Calu3 (cell line): ENCODE measurements at regions not wholly inside any gene's neighbourhood (a gene's known extent, or its start where the extent isn't known, plus 50 kb on each side); places are given as distances from the start of the nearest gene placed in this dataset.

Experiments
- BruUV-seq: library from RNA; stranded (reverse); fragments of 400-500 nt; replicated peaks from 2 replicates; lab custom pipeline; 2021; lab: Mats Ljungman, UMichigan
- CTCF ChIA-PET: fragments of 300-600 bp; sonication (Branson Sonifier 250); formaldehyde crosslinking; loops from one replicate; lab custom pipeline; 2022; ENCODE audit warnings: antibody characterized with exemption; lab: Charles Lee
- DNase-seq: peaks from one replicate; pipeline ENCODE4 v3.0.0; 2022
- H3K27ac Mint-ChIP-seq: one replicate; pipeline ENCODE4 v1.8.0; 2022; ENCODE audit warnings: mixed read lengths; ENCODE audit not compliant: unreplicated experiment
- H3K27me3 Mint-ChIP-seq: one replicate; pipeline ENCODE4 v1.8.0; 2022; ENCODE audit warnings: mixed read lengths; ENCODE audit not compliant: unreplicated experiment
- H3K36me3 Mint-ChIP-seq: one replicate; pipeline ENCODE4 v1.8.0; 2022; ENCODE audit warnings: mild to moderate bottlenecking, moderate library complexity, mixed read lengths; ENCODE audit not compliant: insufficient read depth, unreplicated experiment
- H3K4me1 Mint-ChIP-seq: one replicate; pipeline ENCODE4 v1.8.0; 2022; ENCODE audit warnings: mild to moderate bottlenecking, low read depth, mixed read lengths; ENCODE audit not compliant: unreplicated experiment
- H3K4me3 Mint-ChIP-seq: one replicate; pipeline ENCODE4 v1.8.0; 2022; ENCODE audit warnings: mild to moderate bottlenecking, low read depth, moderate library complexity, mixed read lengths; ENCODE audit not compliant: unreplicated experiment
- H3K9me3 Mint-ChIP-seq: one replicate; pipeline ENCODE4 v1.8.0; 2022; ENCODE audit warnings: low read depth, mixed read lengths; ENCODE audit not compliant: unreplicated experiment
- CTCF ChIP-seq: fragments of 200-600 bp; IDR thresholded peaks from one replicate; pipeline ENCODE4 v1.8.0; 2022; ENCODE audit warnings: antibody characterized with exemption; ENCODE audit not compliant: unreplicated experiment
- intact Hi-C: fragments of 100-400 bp; cut with micrococcal nuclease; formaldehyde crosslinking; loops from one replicate; pipeline ENCODE4 v1.10.0; 2022; ENCODE audit not compliant: unreplicated experiment

GRCh38 chr12:30218073-30218472 lies 434.3 kb upstream of the TMTC1 start:
- no peaks in the 10 kb centered on the region for H3K9me3 Mint-ChIP-seq
- no peaks in the 10 kb centered on the region for H3K36me3 Mint-ChIP-seq
- CTCF ChIA-PET, result no interaction called here
- TF ChIP-seq CTCF, result no peak
- DNase-seq, result no peak
- no peak overlapping the region for H3K4me3 Mint-ChIP-seq
- H3K4me1 Mint-ChIP-seq, result no peaks in the 10 kb centered on the region
- no peak overlapping the region for H3K27ac Mint-ChIP-seq
- H3K27me3 Mint-ChIP-seq, result peaks cover 4% of the 10 kb centered on the region
- intact Hi-C loops, result no loop called here
- no TSS peak for BruUV-seq

- Mint-ChIP-seq H3K9me3 (no peaks in the 10 kb centered on the region), H3K27me3 (no peaks in the 10 kb centered on the region), H3K4me1 (no peaks in the 10 kb centered on the region), H3K4me3 (no peak overlapping the region), H3K27ac (no peak overlapping the region), H3K36me3 (no peaks in the 10 kb centered on the region)
- CTCF ChIA-PET, result no interaction called here
- no peak for TF ChIP-seq CTCF
- no peak for DNase-seq
- no TSS peak for BruUV-seq
- intact Hi-C loops, result no loop called here
Measured at GRCh38 chr12:30213166-30213565, 429.4 kb upstream of the TMTC1 start.

GRCh38 chr12:30211743-30212142 lies 428.0 kb upstream of the TMTC1 start:
- TF ChIP-seq CTCF, result no peak
- H3K27me3 Mint-ChIP-seq, result peaks cover 9% of the 10 kb centered on the region
- BruUV-seq, result no TSS peak
- H3K9me3 Mint-ChIP-seq, result no peaks in the 10 kb centered on the region
- no peaks in the 10 kb centered on the region for H3K4me1 Mint-ChIP-seq
- CTCF ChIA-PET, result no interaction called here
- H3K36me3 Mint-ChIP-seq, result no peaks in the 10 kb centered on the region
- intact Hi-C loops, result no loop called here
- no peak overlapping the region for H3K27ac Mint-ChIP-seq
- H3K4me3 Mint-ChIP-seq, result no peak overlapping the region
- no peak for DNase-seq

- Mint-ChIP-seq H3K27me3 (peaks cover 66% of the 10 kb centered on the region), H3K9me3 (no peaks in the 10 kb centered on the region), H3K27ac (no peak overlapping the region), H3K4me3 (no peak overlapping the region), H3K36me3 (no peaks in the 10 kb centered on the region), H3K4me1 (no peaks in the 10 kb centered on the region)
- no peak for TF ChIP-seq CTCF
- intact Hi-C loops, result no loop called here
- no TSS peak for BruUV-seq
- no peak for DNase-seq
- CTCF ChIA-PET, result no interaction called here
Measured at GRCh38 chr12:30203981-30204380, 420.2 kb upstream of the TMTC1 start.
